Panc1 (cell line): ENCODE measurements at regions not wholly inside any gene's neighbourhood (a gene's known extent, or its start where the extent isn't known, plus 50 kb on each side); places are given as distances from the start of the nearest gene placed in this dataset.

Experiments used
- POLR2AphosphoS5 ChIP-seq: IDR thresholded peaks from 2 replicates; pipeline ENCODE4 v1.6.1; 2012; ENCODE audit warnings: mild to moderate bottlenecking, low read depth, low read length, moderate library complexity
- REST ChIP-seq, 2 experiments: IDR thresholded peaks; 2 replicates each; pipeline ENCODE4 v1.6.1; 2011 to 2012; ENCODE audit warnings: low read depth in 2 of 2, control low read depth in 1 of 2, low read length in 1 of 2, mild to moderate bottlenecking in 1 of 2, moderate library complexity in 1 of 2; ENCODE audit not compliant: insufficient read depth in 1 of 2
- SIN3A ChIP-seq: IDR thresholded peaks from 2 replicates; pipeline ENCODE4 v1.6.1; 2012; ENCODE audit warnings: low read depth, mild to moderate bottlenecking, low read length, moderate library complexity, borderline replicate concordance; ENCODE audit not compliant: insufficient read depth
- TF ChIP-seq, protein P1 (sequence below): fragments of 450-650 bp; IDR thresholded peaks from 2 replicates; pipeline ENCODE4 v1.5.1; 2017; ENCODE audit warnings: mild to moderate bottlenecking

GRCh38 chr17:72511242-72511641, 390.4 kb downstream of the SOX9 start:
- TF ChIP-seq, protein P1, sequence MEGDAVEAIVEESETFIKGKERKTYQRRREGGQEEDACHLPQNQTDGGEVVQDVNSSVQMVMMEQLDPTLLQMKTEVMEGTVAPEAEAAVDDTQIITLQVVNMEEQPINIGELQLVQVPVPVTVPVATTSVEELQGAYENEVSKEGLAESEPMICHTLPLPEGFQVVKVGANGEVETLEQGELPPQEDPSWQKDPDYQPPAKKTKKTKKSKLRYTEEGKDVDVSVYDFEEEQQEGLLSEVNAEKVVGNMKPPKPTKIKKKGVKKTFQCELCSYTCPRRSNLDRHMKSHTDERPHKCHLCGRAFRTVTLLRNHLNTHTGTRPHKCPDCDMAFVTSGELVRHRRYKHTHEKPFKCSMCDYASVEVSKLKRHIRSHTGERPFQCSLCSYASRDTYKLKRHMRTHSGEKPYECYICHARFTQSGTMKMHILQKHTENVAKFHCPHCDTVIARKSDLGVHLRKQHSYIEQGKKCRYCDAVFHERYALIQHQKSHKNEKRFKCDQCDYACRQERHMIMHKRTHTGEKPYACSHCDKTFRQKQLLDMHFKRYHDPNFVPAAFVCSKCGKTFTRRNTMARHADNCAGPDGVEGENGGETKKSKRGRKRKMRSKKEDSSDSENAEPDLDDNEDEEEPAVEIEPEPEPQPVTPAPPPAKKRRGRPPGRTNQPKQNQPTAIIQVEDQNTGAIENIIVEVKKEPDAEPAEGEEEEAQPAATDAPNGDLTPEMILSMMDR: no peak
- no peak for TF ChIP-seq POLR2AphosphoS5
- TF ChIP-seq REST (IDR thresholded peaks at IDR 0.05; ENCODE audit: insufficient read depth in 1 of 2, low read depth in 2 of 2, low read length in 1 of 2): no peak
- TF ChIP-seq SIN3A: no peak
